ENCODE measurements at regions not wholly inside any gene's neighbourhood (a gene's known extent, or its start where the extent isn't known, plus 50 kb on each side); places are given as distances from the start of the nearest gene placed in this dataset.

DNA sequence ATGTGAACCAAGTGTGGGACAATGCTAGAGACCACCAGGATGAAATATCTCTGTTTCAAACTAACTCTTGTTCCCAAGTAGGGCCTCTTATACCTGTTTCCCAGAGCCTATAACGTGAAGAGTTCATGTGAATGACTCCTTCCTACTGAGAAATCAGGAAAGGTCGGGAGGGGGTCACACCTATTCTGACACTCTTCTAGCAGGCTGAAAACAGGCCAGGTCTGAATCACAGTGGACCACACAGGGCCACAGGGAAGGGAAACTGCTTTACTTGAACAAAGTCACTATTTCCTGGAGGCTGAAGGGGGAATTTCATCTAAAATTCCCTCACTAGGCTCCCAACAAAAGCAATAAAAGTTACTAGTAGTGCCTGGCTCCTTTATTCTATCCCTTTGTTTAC lies 88.4 kb upstream of the BMP2 start:
- no peaks in the 10 kb centered on the region for H3K9me3 ChIP-seq (ENCODE audit: control insufficient read depth, low read depth, low read length)
- dilution Hi-C loops (cut with MboI; ENCODE audit: extremely low pct_ligation_motif_present, low sequenced_read_pairs): no loop called here
- TF ChIP-seq, protein P1, sequence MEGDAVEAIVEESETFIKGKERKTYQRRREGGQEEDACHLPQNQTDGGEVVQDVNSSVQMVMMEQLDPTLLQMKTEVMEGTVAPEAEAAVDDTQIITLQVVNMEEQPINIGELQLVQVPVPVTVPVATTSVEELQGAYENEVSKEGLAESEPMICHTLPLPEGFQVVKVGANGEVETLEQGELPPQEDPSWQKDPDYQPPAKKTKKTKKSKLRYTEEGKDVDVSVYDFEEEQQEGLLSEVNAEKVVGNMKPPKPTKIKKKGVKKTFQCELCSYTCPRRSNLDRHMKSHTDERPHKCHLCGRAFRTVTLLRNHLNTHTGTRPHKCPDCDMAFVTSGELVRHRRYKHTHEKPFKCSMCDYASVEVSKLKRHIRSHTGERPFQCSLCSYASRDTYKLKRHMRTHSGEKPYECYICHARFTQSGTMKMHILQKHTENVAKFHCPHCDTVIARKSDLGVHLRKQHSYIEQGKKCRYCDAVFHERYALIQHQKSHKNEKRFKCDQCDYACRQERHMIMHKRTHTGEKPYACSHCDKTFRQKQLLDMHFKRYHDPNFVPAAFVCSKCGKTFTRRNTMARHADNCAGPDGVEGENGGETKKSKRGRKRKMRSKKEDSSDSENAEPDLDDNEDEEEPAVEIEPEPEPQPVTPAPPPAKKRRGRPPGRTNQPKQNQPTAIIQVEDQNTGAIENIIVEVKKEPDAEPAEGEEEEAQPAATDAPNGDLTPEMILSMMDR (optimal IDR thresholded peaks at IDR 0.05 in 1 of 3, IDR thresholded peaks at IDR 0.05 in 1 of 3, conservative IDR thresholded peaks at IDR 0.05 in 1 of 3; ENCODE audit: extremely low read depth in 1 of 3, insufficient read depth in 2 of 3, low read length in 3 of 3): no peak
- no peak for TF ChIP-seq EZH2 (IDR thresholded peaks at IDR 0.05; ENCODE audit: low read length)
- H3K4me3 ChIP-seq (ENCODE audit: control insufficient read depth in 2 of 3, extremely low read depth in 1 of 3, insufficient read depth in 2 of 3, low read depth in 1 of 3, low read length in 3 of 3): no peak overlapping the region
- DNase-seq (ENCODE audit: low read depth, low spot score) (no peak), FAIRE-seq (no peak)
- no peak overlapping the region for H3K9ac ChIP-seq (ENCODE audit: control insufficient read depth, extremely low read depth, insufficient read depth, low read length)
- no peaks in the 10 kb centered on the region for H3K9me1 ChIP-seq (ENCODE audit: control insufficient read depth, extremely low read depth, insufficient read depth, low read length)
- H3K79me2 ChIP-seq (ENCODE audit: control insufficient read depth, insufficient read depth, low read length): no peaks in the 10 kb centered on the region
- H3K4me1 ChIP-seq (ENCODE audit: control insufficient read depth, extremely low read depth, insufficient read depth, low read length): no peaks in the 10 kb centered on the region
- no peaks in the 10 kb centered on the region for H4K20me1 ChIP-seq (ENCODE audit: control insufficient read depth, extremely low read depth, insufficient read depth, low read length)
- H3K27ac ChIP-seq (ENCODE audit: control insufficient read depth, insufficient read depth, low read length): no peak overlapping the region
- no peak overlapping the region for H2AFZ ChIP-seq (ENCODE audit: control insufficient read depth, low read length)
- no peaks in the 10 kb centered on the region for H3K36me3 ChIP-seq (ENCODE audit: control insufficient read depth in 2 of 2, extremely low read depth in 1 of 2, insufficient read depth in 2 of 2, low read length in 2 of 2)
- no peaks in the 10 kb centered on the region for H3K27me3 ChIP-seq (ENCODE audit: control insufficient read depth, extremely low read depth, insufficient read depth, low read length)
- no peak overlapping the region for H3K4me2 ChIP-seq (ENCODE audit: control insufficient read depth, extremely low read depth, insufficient read depth, low read depth, low read length)

DNA sequence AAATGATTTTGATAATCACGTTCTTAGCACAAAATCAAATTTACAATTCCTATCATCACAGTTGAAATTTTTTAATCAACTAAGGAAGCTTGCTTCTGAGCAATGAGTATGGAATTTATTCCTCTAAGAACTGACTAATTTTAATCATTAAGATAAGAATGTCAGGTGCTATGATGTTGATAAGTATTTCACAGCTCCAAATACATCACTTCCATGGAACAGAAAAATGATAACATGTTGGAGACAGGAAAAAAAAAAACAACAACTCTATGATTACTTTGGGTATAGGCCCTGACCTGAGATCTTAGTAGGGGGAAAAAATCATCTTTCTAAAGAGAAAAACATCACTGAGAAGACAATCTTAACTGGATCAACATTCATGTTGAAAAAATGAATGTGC lies 89.4 kb upstream of the BMP2 start:
- H4K20me1 ChIP-seq (ENCODE audit: control insufficient read depth, extremely low read depth, insufficient read depth, low read length): no peaks in the 10 kb centered on the region
- no peak for TF ChIP-seq EZH2 (IDR thresholded peaks at IDR 0.05; ENCODE audit: low read length)
- TF ChIP-seq, protein P1 (optimal IDR thresholded peaks at IDR 0.05 in 1 of 3, IDR thresholded peaks at IDR 0.05 in 1 of 3, conservative IDR thresholded peaks at IDR 0.05 in 1 of 3; ENCODE audit: extremely low read depth in 1 of 3, insufficient read depth in 2 of 3, low read length in 3 of 3): no peak
- H3K9me1 ChIP-seq (ENCODE audit: control insufficient read depth, extremely low read depth, insufficient read depth, low read length): no peaks in the 10 kb centered on the region
- FAIRE-seq: no peak
- H3K79me2 ChIP-seq (ENCODE audit: control insufficient read depth, insufficient read depth, low read length): no peaks in the 10 kb centered on the region
- DNase-seq (ENCODE audit: low read depth, low spot score): no peak
- dilution Hi-C loops (cut with MboI; ENCODE audit: extremely low pct_ligation_motif_present, low sequenced_read_pairs): no loop called here
- H3K9ac ChIP-seq (ENCODE audit: control insufficient read depth, extremely low read depth, insufficient read depth, low read length): no peak overlapping the region
- H3K4me2 ChIP-seq (ENCODE audit: control insufficient read depth, extremely low read depth, insufficient read depth, low read depth, low read length): no peak overlapping the region
- no peaks in the 10 kb centered on the region for H3K4me1 ChIP-seq (ENCODE audit: control insufficient read depth, extremely low read depth, insufficient read depth, low read length)
- H3K4me3 ChIP-seq (ENCODE audit: control insufficient read depth in 2 of 3, extremely low read depth in 1 of 3, insufficient read depth in 2 of 3, low read depth in 1 of 3, low read length in 3 of 3): no peak overlapping the region
- no peaks in the 10 kb centered on the region for H3K27me3 ChIP-seq (ENCODE audit: control insufficient read depth, extremely low read depth, insufficient read depth, low read length)
- H3K36me3 ChIP-seq (ENCODE audit: control insufficient read depth in 2 of 2, extremely low read depth in 1 of 2, insufficient read depth in 2 of 2, low read length in 2 of 2): no peaks in the 10 kb centered on the region
- H2AFZ ChIP-seq (ENCODE audit: control insufficient read depth, low read length): no peak overlapping the region
- no peaks in the 10 kb centered on the region for H3K9me3 ChIP-seq (ENCODE audit: control insufficient read depth, low read depth, low read length)
- no peak overlapping the region for H3K27ac ChIP-seq (ENCODE audit: control insufficient read depth, insufficient read depth, low read length)

All from keratinocyte (primary cell).